ENCODE measurements at regions not wholly inside any gene's neighbourhood (a gene's known extent, or its start where the extent isn't known, plus 50 kb on each side); places are given as distances from the start of the nearest gene placed in this dataset.

GRCh38 chr13:44206434-44206833 lies 167.2 kb upstream of the SERP2 start:
- no peaks in the 10 kb centered on the region for H3K79me1 ChIP-seq (ENCODE audit: low read depth, low read length)
- H3K56ac ChIP-seq (replicated peaks; ENCODE audit: insufficient read length, low read depth, low read length): no peak overlapping the region
- no peak overlapping the region for H3K4me3 ChIP-seq (ENCODE audit: extremely low read depth in 1 of 4, insufficient read depth in 2 of 4, low read depth in 3 of 4, low read length in 4 of 4)
- no peaks in the 10 kb centered on the region; a peak in 1 of 4 replicates for H3K9me3 ChIP-seq (ENCODE audit: insufficient read depth in 2 of 2, low read depth in 1 of 2, low read length in 1 of 2)
- TF ChIP-seq KDM4A (IDR thresholded peaks at IDR 0.05; ENCODE audit: low read depth, low read length, severe bottlenecking) (no peak), ATF3 (IDR thresholded peaks at IDR 0.05; ENCODE audit: insufficient read depth, low read depth, low read length) (no peak), CREB1 (IDR thresholded peaks at IDR 0.05) (no peak), SP2 (IDR thresholded peaks at IDR 0.05; ENCODE audit: low read length) (no peak), ATF2 (IDR thresholded peaks at IDR 0.05; ENCODE audit: low read length) (no peak), CHD1 (IDR thresholded peaks at IDR 0.05; ENCODE audit: low read depth, low read length) (no peak)
- H2BK15ac ChIP-seq (ENCODE audit: low read length): no peak overlapping the region
- CTCF ChIA-PET (ENCODE audit: partially characterized antibody): interaction anchor here (3.8 kb wide), 1 partner anchor 15 kb away, joined by 15 read pairs; no protein-coding TSS in a partner anchor
- no peak overlapping the region for H3K18ac ChIP-seq (ENCODE audit: extremely low read depth, low read length)
- no peak overlapping the region for H2AK5ac ChIP-seq (ENCODE audit: low read depth, low read length)
- no peak overlapping the region for H2BK20ac ChIP-seq (ENCODE audit: low read length)
- no peak overlapping the region for H4K8ac ChIP-seq (ENCODE audit: extremely low read depth, insufficient read depth, low read length)
- no peaks in the 10 kb centered on the region for H3K23me2 ChIP-seq (ENCODE audit: low read depth, low read length)
- H2BK5ac ChIP-seq (ENCODE audit: low read depth, low read length): no peak overlapping the region
- H2BK120ac ChIP-seq (replicated peaks; ENCODE audit: low read depth, low read length): no peak overlapping the region
- H3K23ac ChIP-seq (ENCODE audit: insufficient read length): no peak overlapping the region
- no peak overlapping the region for H4K5ac ChIP-seq (ENCODE audit: insufficient read length, low read depth, low read length)
- no peak overlapping the region for H3K9ac ChIP-seq (replicated peaks in 1 of 4; ENCODE audit: extremely low read depth in 1 of 4, low read depth in 3 of 4, low read length in 3 of 4)
- 86% methylated on average over 3 of the region's 3 CpGs; no CpG with 5 or more reads in 1 of the 2 experiments for WGBS, 2 experiments (ENCODE audit: extremely low coverage in 1 of 2, insufficient coverage in 1 of 2, insufficient read length in 1 of 2, insufficient replicate concordance in 2 of 2, low coverage in 1 of 2, low lambda C conversion rate in 2 of 2, missing lambda C conversion rate in 1 of 2)
- H3K4me2 ChIP-seq (ENCODE audit: insufficient read depth in 1 of 2, low read depth in 2 of 2, low read length in 2 of 2): no peak overlapping the region
- H3K4me1 ChIP-seq (replicated peaks in 1 of 4; ENCODE audit: control insufficient read depth in 3 of 4, insufficient read depth in 4 of 4, low read length in 3 of 4): peaks cover 0 to 4% (median 0%) of the 10 kb centered on the region in 4 experiments; a peak in 1 of 7 replicates
- H3K4ac ChIP-seq (replicated peaks; ENCODE audit: insufficient read length, low read depth, low read length): no peak overlapping the region
- H3K79me2 ChIP-seq (ENCODE audit: control insufficient read depth in 1 of 2, insufficient read depth in 2 of 2, low read length in 2 of 2): no peaks in the 10 kb centered on the region
- H4K20me1 ChIP-seq (replicated peaks in 1 of 2; ENCODE audit: control insufficient read depth in 1 of 2, insufficient read depth in 2 of 2, low read length in 2 of 2): peaks cover 0 to 1% of the 10 kb centered on the region in 2 experiments
- H2AFZ ChIP-seq (ENCODE audit: low read length): no peak overlapping the region
- H2BK12ac ChIP-seq (ENCODE audit: low read depth, low read length): no peak overlapping the region
- no peak overlapping the region for H3K27ac ChIP-seq (ENCODE audit: low read depth, low read length)
- H3K36me3 ChIP-seq (ENCODE audit: control insufficient read depth in 2 of 4, insufficient read depth in 4 of 4, low read length in 3 of 4): no peaks in the 10 kb centered on the region
- DNase-seq (ENCODE audit: low read depth in 1 of 2, low spot score in 2 of 2) (no peak), FAIRE-seq (no peak)
- H4K91ac ChIP-seq (replicated peaks; ENCODE audit: insufficient read length, low read length): no peak overlapping the region
- H3K27me3 ChIP-seq (replicated peaks in 1 of 4; ENCODE audit: control insufficient read depth in 3 of 4, extremely low read depth in 1 of 4, insufficient read depth in 3 of 4, low read length in 3 of 4): no peaks in the 10 kb centered on the region
- no peak overlapping the region for H3K14ac ChIP-seq (ENCODE audit: insufficient read length)
- POLR2A ChIA-PET (ENCODE audit: partially characterized antibody): interaction anchor here (0.8 kb wide), 1 partner anchor 15 kb away, joined by 3 read pairs; no protein-coding TSS in a partner anchor
